HepG2 (cell line): ENCODE measurements at regions not wholly inside any gene's neighbourhood (a gene's known extent, or its start where the extent isn't known, plus 50 kb on each side); places are given as distances from the start of the nearest gene placed in this dataset.

Source experiments
- ATF3 ChIP-seq: sonication (generic); formaldehyde crosslinking; IDR thresholded peaks from 2 replicates; pipeline ENCODE4 v1.4.0; 2020; ENCODE audit warnings: missing genetic modification reagents
- PHF21A ChIP-seq: sonication (generic); formaldehyde crosslinking; IDR thresholded peaks from 2 replicates; pipeline ENCODE4 v1.5.0; 2020; ENCODE audit warnings: mild to moderate bottlenecking, missing genetic modification reagents
- PRDM10 ChIP-seq: sonication (generic); formaldehyde crosslinking; IDR thresholded peaks from 2 replicates; pipeline ENCODE4 v1.4.0; 2020; ENCODE audit warnings: low read depth, missing genetic modification reagents
- ZNF629 ChIP-seq: sonication (generic); formaldehyde crosslinking; conservative IDR thresholded peaks from 2 replicates; pipeline ENCODE4 v1.5.0; 2020; ENCODE audit warnings: missing genetic modification reagents

DNA sequence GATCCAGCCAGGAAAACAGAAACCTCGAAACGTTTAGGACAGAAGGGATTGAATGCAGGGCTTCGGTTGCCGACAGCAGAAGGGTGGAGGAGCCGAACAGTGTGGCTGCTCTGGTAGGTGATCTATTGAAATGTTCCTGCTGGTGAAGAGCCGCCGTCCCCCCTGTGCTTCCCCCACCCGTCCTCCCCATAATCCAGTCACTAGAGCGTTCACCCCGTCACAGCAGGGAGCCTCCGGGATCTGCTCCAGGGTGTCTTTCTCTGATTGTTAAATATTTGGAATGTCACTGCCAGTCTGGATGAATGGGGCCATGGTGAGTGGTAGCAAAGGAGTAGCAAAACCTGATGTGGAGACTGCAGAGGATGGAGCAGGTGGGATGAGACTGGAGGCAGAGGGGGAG, 255.1 kb upstream of the CSF3R start:
- TF ChIP-seq PRDM10 (CRISPR knock-in tag) (no peak), PHF21A (CRISPR knock-in tag) (no peak), ATF3 (CRISPR knock-in tag) (no peak), ZNF629 (CRISPR knock-in tag) (no peak)
